Stimulated activated CD4-positive, alpha-beta T cell treated with anti-CD3 and anti-CD28 coated beads, Interleukin-15, amount 100 ng/mL, for 48 hours (primary cell): ENCODE measurements at regions not wholly inside any gene's neighbourhood (a gene's known extent, or its start where the extent isn't known, plus 50 kb on each side); places are given as distances from the start of the nearest gene placed in this dataset.
"Not testable (repeated sequence)": the region's sequence is repeated elsewhere in the genome, so short reads cannot be mapped to it uniquely, and the experiment has no call there.

ENCODE experiments used
- DNase-seq, 2 donors: peaks; one replicate each; pipeline ENCODE4 v3.0.0-alpha.2; 2020; ENCODE audit warnings: low read depth in 2 of 2

- not testable (repeated sequence) for DNase-seq
These were observed 347.4 kb downstream of the MAGEE1 start for GRCh38 chrX:76774912-76775311.

GRCh38 chrX:76796311-76796710 is 368.8 kb downstream of the MAGEE1 start:
- DNase-seq: no peak

- no peak for DNase-seq
These were observed 375.2 kb downstream of the MAGEE1 start for GRCh38 chrX:76802708-76803107.

- no peak for DNase-seq
These were observed 388.2 kb downstream of the MAGEE1 start for GRCh38 chrX:76815754-76816153.

- not testable (repeated sequence) for DNase-seq
These were observed 389.8 kb downstream of the MAGEE1 start for GRCh38 chrX:76817279-76817678.

GRCh38 chrX:76821276-76821675 is 393.8 kb downstream of the MAGEE1 start:
- DNase-seq: no peak

GRCh38 chrX:76827672-76828071 is 400.2 kb downstream of the MAGEE1 start:
- DNase-seq: no peak

- not testable (repeated sequence) for DNase-seq
These were observed 413.4 kb downstream of the MAGEE1 start for GRCh38 chrX:76840902-76841301.

GRCh38 chrX:76850851-76851250 is 423.3 kb downstream of the MAGEE1 start:
- no peak for DNase-seq

- no peak for DNase-seq
These were observed 435.0 kb downstream of the MAGEE1 start for GRCh38 chrX:76862509-76862908.

GRCh38 chrX:76893930-76894329 is 466.4 kb downstream of the MAGEE1 start:
- no peak for DNase-seq

- DNase-seq: no peak
These were observed 488.3 kb downstream of the MAGEE1 start for GRCh38 chrX:76915836-76916235.

- no peak for DNase-seq
These were observed 490.5 kb downstream of the MAGEE1 start for GRCh38 chrX:76918033-76918432.

GRCh38 chrX:76919761-76920160 is 492.3 kb downstream of the MAGEE1 start:
- no peak for DNase-seq

GRCh38 chrX:76920607-76921006 is 493.1 kb downstream of the MAGEE1 start:
- no peak for DNase-seq

- no peak for DNase-seq
These were observed 493.7 kb downstream of the MAGEE1 start for GRCh38 chrX:76921176-76921575.

GRCh38 chrX:76922100-76922499 is 494.6 kb downstream of the MAGEE1 start:
- no peak for DNase-seq

GRCh38 chrX:76924616-76925015 is 497.1 kb downstream of the MAGEE1 start:
- not testable (repeated sequence) for DNase-seq

GRCh38 chrX:76931518-76931917 is 504.0 kb downstream of the MAGEE1 start:
- no peak for DNase-seq

- DNase-seq: no peak
These were observed 489.7 kb upstream of the FGF16 start for GRCh38 chrX:76957485-76957884.

- DNase-seq: no peak
These were observed 475.5 kb upstream of the FGF16 start for GRCh38 chrX:76971393-76972376.

GRCh38 chrX:76977452-76977851 is 469.7 kb upstream of the FGF16 start:
- DNase-seq: no peak

- DNase-seq: no peak
These were observed 459.8 kb upstream of the FGF16 start for GRCh38 chrX:76987381-76987780.
